GM12875 (cell line): ENCODE measurements at regions not wholly inside any gene's neighbourhood (a gene's known extent, or its start where the extent isn't known, plus 50 kb on each side); places are given as distances from the start of the nearest gene placed in this dataset.

Source experiments
- H3K4me3 ChIP-seq: one replicate; pipeline ENCODE4 v1.5.1; 2011; ENCODE audit warnings: low read depth, low read length, control low read depth
- TF ChIP-seq, protein P1 (sequence below): IDR thresholded peaks from 2 replicates; pipeline ENCODE4 v1.5.1; 2011; ENCODE audit warnings: low read depth, mild to moderate bottlenecking, control low read depth, inconsistent platforms, low read length, moderate library complexity, borderline replicate concordance; ENCODE audit not compliant: insufficient read depth

GRCh38 chr3:150033721-150034120 lies 63.0 kb upstream of the PFN2 start:
- TF ChIP-seq, protein P1, sequence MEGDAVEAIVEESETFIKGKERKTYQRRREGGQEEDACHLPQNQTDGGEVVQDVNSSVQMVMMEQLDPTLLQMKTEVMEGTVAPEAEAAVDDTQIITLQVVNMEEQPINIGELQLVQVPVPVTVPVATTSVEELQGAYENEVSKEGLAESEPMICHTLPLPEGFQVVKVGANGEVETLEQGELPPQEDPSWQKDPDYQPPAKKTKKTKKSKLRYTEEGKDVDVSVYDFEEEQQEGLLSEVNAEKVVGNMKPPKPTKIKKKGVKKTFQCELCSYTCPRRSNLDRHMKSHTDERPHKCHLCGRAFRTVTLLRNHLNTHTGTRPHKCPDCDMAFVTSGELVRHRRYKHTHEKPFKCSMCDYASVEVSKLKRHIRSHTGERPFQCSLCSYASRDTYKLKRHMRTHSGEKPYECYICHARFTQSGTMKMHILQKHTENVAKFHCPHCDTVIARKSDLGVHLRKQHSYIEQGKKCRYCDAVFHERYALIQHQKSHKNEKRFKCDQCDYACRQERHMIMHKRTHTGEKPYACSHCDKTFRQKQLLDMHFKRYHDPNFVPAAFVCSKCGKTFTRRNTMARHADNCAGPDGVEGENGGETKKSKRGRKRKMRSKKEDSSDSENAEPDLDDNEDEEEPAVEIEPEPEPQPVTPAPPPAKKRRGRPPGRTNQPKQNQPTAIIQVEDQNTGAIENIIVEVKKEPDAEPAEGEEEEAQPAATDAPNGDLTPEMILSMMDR, result no peak
- no peak overlapping the region for H3K4me3 ChIP-seq

DNA sequence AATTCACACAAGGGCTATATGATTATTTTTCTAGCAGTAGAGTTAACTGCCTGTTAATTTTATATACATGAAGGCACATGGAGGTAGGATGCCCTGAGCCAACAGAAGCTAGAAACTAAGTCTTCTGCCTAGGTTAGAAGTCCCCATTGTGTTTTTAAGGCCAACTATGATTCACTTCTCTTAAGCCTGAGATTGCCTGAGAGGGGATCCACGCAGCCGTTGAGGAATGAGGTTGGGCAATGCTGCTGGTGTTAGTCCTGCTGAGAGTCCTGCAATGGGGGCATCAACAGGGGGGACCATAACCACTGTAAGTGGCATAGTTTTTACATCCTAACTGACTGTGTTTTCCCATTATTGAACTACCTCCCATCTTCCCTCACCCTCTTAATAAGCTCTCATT lies 60.1 kb upstream of the PFN2 start:
- no peak overlapping the region for H3K4me3 ChIP-seq
- TF ChIP-seq, protein P1, result no peak

DNA sequence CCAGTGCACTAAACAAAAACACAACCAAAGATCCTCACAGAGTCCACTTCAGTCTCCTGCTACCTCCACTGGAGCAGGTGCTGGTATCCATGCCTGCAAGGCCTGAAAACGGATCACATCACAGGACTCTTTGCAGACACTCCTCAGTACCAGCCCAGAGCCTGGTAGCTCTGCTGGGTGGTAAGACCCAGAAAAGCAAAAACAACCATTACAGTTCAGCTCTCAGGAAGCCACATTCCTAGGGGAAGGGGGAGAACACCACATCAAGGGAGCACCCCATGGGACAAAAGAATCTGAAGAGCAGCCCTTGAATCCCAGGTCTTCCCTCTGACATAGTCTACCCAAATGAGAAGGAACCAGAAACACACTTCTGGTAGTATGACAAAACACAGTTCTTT lies 52.5 kb upstream of the PFN2 start:
- H3K4me3 ChIP-seq, result no peak overlapping the region
- TF ChIP-seq, protein P1, result no peak

GRCh38 chr3:150022381-150023238 lies 51.9 kb upstream of the PFN2 start:
- TF ChIP-seq, protein P1, result no peak
- H3K4me3 ChIP-seq, result no peak overlapping the region

- TF ChIP-seq, protein P1, result no peak
- H3K4me3 ChIP-seq, result no peak overlapping the region
These were observed 49.8 kb upstream of the PFN2 start for GRCh38 chr3:150020527-150020926.
